ENCODE measurements at regions not wholly inside any gene's neighbourhood (a gene's known extent, or its start where the extent isn't known, plus 50 kb on each side); places are given as distances from the start of the nearest gene placed in this dataset.

- DNase-seq (ENCODE audit: low spot score) (no peak), ATAC-seq (ENCODE audit: low FRiP score) (no peak)
- TF ChIP-seq CTCF (IDR thresholded peaks at IDR 0.05) = no peak
Measured at GRCh38 chr4:38509551-38509950, 154.4 kb upstream of the KLF3 start.

- ATAC-seq (ENCODE audit: low FRiP score) (no peak), DNase-seq (ENCODE audit: low spot score) (no peak)
- no peak for TF ChIP-seq CTCF (IDR thresholded peaks at IDR 0.05)
Measured at GRCh38 chr4:38510201-38510600, 153.8 kb upstream of the KLF3 start.

- no peak for TF ChIP-seq CTCF (IDR thresholded peaks at IDR 0.05)
- ATAC-seq (ENCODE audit: low FRiP score) (no peak), DNase-seq (ENCODE audit: low spot score) (no peak)
Measured at GRCh38 chr4:38511702-38512101, 152.3 kb upstream of the KLF3 start.

GRCh38 chr4:38512840-38513239 is 151.2 kb upstream of the KLF3 start:
- ATAC-seq (ENCODE audit: low FRiP score) (no peak), DNase-seq (ENCODE audit: low spot score) (no peak)
- TF ChIP-seq CTCF (IDR thresholded peaks at IDR 0.05) = no peak

- ATAC-seq (ENCODE audit: low FRiP score) = no peak
- TF ChIP-seq CTCF (IDR thresholded peaks at IDR 0.05) = no peak
- DNase-seq (ENCODE audit: low spot score) = no peak
Measured at GRCh38 chr4:38514465-38515146, 149.4 kb upstream of the KLF3 start.

GRCh38 chr4:38516190-38516589 is 147.8 kb upstream of the KLF3 start:
- ATAC-seq (ENCODE audit: low FRiP score) (no peak), DNase-seq (ENCODE audit: low spot score) (no peak)
- no peak for TF ChIP-seq CTCF (IDR thresholded peaks at IDR 0.05)

- ATAC-seq (ENCODE audit: low FRiP score) (no peak), DNase-seq (ENCODE audit: low spot score) (no peak)
- TF ChIP-seq CTCF (IDR thresholded peaks at IDR 0.05) = no peak
Measured at GRCh38 chr4:38519666-38520065, 144.3 kb upstream of the KLF3 start.
